GM12891 (cell line): ENCODE measurements at regions not wholly inside any gene's neighbourhood (a gene's known extent, or its start where the extent isn't known, plus 50 kb on each side); places are given as distances from the start of the nearest gene placed in this dataset.

Experiments used
- POLR2A ChIP-seq: IDR thresholded peaks from 2 replicates; pipeline ENCODE4 v1.6.1; 2011; ENCODE audit warnings: low read depth, low read length, control low read depth
- TAF1 ChIP-seq: IDR thresholded peaks from 2 replicates; pipeline ENCODE4 v1.6.1; 2011; ENCODE audit warnings: low read depth, low read length, control low read depth

- TF ChIP-seq TAF1 (no peak), POLR2A (no peak)
Observed at GRCh38 chr3:95154766-95155165, 1091.9 kb downstream of the NSUN3 start.
